Mammary epithelial cell (primary cell): ENCODE measurements at regions not wholly inside any gene's neighbourhood (a gene's known extent, or its start where the extent isn't known, plus 50 kb on each side); places are given as distances from the start of the nearest gene placed in this dataset.

Experiments used
- EZH2 ChIP-seq: IDR thresholded peaks from 2 replicates; pipeline ENCODE4 v1.6.1; 2012; ENCODE audit warnings: low read length, inconsistent platforms, borderline replicate concordance
- TF ChIP-seq, protein P1 (sequence below), 2 donors: IDR thresholded peaks in 1 of 2; conservative IDR thresholded peaks in 1 of 2; 2 replicates each; pipeline ENCODE4 v1.5.1; 2011 to 2012; ENCODE audit warnings: inconsistent platforms in 2 of 2, low read length in 2 of 2, mild to moderate bottlenecking in 2 of 2, control low read depth in 1 of 2, low read depth in 1 of 2; ENCODE audit not compliant: insufficient read depth in 1 of 2; ENCODE audit errors: extremely low read depth in 1 of 2

DNA sequence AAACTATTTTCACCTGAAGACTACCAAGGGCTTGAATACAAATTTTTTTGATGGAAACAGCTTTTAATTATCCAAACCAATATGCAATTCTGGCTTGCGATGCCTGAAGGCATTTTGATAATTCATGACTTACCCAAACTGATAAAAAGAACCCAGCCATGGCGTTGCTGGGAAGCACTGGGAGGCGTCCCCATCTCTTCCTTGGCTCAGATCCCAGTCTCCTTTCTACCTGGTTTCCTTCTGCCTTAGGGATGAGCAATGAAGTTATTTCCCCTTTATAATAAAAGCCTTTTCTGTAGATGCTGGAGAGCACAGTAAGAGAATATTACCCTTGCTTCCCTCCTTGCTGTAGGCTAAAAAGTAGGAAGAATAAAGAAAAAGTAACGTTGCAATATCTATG lies 129.1 kb upstream of the ANK3 start:
- TF ChIP-seq, protein P1, sequence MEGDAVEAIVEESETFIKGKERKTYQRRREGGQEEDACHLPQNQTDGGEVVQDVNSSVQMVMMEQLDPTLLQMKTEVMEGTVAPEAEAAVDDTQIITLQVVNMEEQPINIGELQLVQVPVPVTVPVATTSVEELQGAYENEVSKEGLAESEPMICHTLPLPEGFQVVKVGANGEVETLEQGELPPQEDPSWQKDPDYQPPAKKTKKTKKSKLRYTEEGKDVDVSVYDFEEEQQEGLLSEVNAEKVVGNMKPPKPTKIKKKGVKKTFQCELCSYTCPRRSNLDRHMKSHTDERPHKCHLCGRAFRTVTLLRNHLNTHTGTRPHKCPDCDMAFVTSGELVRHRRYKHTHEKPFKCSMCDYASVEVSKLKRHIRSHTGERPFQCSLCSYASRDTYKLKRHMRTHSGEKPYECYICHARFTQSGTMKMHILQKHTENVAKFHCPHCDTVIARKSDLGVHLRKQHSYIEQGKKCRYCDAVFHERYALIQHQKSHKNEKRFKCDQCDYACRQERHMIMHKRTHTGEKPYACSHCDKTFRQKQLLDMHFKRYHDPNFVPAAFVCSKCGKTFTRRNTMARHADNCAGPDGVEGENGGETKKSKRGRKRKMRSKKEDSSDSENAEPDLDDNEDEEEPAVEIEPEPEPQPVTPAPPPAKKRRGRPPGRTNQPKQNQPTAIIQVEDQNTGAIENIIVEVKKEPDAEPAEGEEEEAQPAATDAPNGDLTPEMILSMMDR (conservative IDR thresholded peaks at IDR 0.05 in 1 of 2, IDR thresholded peaks at IDR 0.05 in 1 of 2; ENCODE audit: extremely low read depth in 1 of 2, insufficient read depth in 1 of 2, low read depth in 1 of 2, low read length in 2 of 2): no peak
- TF ChIP-seq EZH2: no peak
